Spleen (tissue), 7 donors: ENCODE measurements at regions not wholly inside any gene's neighbourhood (a gene's known extent, or its start where the extent isn't known, plus 50 kb on each side); places are given as distances from the start of the nearest gene placed in this dataset.

Source experiments
- POLR2A ChIP-seq, 3 donors: fragments of 450-650 bp; IDR thresholded peaks; one replicate each; pipeline ENCODE4 v1.5.1; 2017; ENCODE audit warnings: antibody characterized with exemption in 3 of 3, mild to moderate bottlenecking in 1 of 3
- TF ChIP-seq, protein P1 (sequence below), 11 experiments: fragments of 200-600 bp in 7 of 11; fragments of 450-650 bp in 4 of 11; sonication (generic) in 4 of 11; IDR thresholded peaks in 8 of 11; conservative IDR thresholded peaks in 3 of 11; 1 replicate in 7 of 11; 2 replicates in 4 of 11; pipeline versions ENCODE4 v1.4.0 to v1.8.0; 2016 to 2021; ENCODE audit warnings: antibody characterized with exemption in 11 of 11, inconsistent platforms in 4 of 11, mild to moderate bottlenecking in 1 of 11
- donor health status: DM: no; HTN: no; CAD: no; lungs with moderate emphysema.
- donor health status: DM: no; HTN: no; CAD: no.
- donor health status: DM: no; HTN: no; CAD: no.

DNA sequence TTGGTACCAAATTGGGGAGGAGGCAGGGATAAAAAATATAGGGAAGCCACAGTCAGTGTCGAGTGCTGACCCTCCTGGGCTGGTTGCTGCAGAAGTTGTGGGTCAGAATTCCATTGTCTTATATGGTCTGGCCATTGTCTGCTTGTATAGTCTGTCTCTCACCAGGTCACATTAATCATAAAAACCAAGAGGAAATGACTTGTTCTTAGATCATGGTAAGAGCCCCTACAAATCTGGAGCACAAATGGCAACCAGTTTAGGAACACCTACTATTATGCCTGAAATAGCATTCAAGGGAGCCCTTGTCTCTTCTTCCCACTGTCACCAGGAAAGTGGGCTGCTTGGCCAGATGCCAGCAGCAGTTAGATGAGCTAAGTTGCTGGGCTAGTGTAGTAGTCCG is 119.7 kb upstream of the RMP24 start:
- TF ChIP-seq, protein P1, sequence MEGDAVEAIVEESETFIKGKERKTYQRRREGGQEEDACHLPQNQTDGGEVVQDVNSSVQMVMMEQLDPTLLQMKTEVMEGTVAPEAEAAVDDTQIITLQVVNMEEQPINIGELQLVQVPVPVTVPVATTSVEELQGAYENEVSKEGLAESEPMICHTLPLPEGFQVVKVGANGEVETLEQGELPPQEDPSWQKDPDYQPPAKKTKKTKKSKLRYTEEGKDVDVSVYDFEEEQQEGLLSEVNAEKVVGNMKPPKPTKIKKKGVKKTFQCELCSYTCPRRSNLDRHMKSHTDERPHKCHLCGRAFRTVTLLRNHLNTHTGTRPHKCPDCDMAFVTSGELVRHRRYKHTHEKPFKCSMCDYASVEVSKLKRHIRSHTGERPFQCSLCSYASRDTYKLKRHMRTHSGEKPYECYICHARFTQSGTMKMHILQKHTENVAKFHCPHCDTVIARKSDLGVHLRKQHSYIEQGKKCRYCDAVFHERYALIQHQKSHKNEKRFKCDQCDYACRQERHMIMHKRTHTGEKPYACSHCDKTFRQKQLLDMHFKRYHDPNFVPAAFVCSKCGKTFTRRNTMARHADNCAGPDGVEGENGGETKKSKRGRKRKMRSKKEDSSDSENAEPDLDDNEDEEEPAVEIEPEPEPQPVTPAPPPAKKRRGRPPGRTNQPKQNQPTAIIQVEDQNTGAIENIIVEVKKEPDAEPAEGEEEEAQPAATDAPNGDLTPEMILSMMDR (IDR thresholded peaks at IDR 0.05 in 8 of 11, conservative IDR thresholded peaks at IDR 0.05 in 3 of 11), result no peak
- TF ChIP-seq POLR2A (IDR thresholded peaks at IDR 0.05), result no peak
